ENCODE measurements at regions not wholly inside any gene's neighbourhood (a gene's known extent, or its start where the extent isn't known, plus 50 kb on each side); places are given as distances from the start of the nearest gene placed in this dataset.

DNA sequence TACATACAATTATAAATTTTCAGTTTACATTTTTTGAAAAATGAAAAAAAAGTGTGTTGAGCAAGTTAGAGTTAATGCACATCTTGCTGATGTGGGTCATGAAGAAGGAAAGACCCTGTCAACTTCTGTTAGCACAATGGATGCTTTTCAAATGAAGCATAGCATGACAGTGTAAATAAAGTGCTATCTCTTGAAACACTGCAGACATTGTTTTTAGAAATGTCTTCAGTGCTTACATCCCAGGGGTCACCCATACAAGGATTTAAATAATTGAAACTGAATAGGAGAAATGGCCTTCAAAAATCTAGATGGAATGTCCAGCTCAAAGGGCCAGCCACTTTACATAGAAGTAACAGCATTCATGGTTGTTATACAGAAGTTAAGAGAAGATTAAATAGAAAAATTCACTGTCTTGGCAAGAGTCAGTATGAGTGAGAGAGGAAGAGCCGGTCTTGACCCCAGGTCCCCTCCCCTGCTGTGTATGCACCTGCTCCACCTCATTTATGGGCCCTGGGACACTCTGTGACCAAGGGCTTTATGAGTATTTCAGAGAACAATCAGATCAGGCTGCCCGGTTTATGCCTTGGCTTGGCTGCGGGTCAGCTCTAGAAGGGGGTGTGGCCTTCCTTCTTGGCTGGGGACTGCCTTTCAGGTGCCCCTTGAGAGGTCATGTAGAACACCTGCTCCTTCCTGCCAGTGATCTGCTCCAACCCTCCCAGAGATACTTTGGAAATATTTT is 237.7 kb upstream of the TMEM72 start:
- TF ChIP-seq TAF1 (IDR thresholded peaks at IDR 0.05; ENCODE audit: low read depth, low read length) (no peak), POLR2A (IDR thresholded peaks at IDR 0.05; ENCODE audit: low read depth, low read length) (no peak), POU2F2 (IDR thresholded peaks at IDR 0.05; ENCODE audit: low read depth, low read length) (no peak), POLR2AphosphoS5 (IDR thresholded peaks at IDR 0.05; ENCODE audit: low read depth, low read length) (no peak), PAX5 (IDR thresholded peaks at IDR 0.05; ENCODE audit: insufficient read depth, low read length, severe bottlenecking) (no peak), SPI1 (IDR thresholded peaks at IDR 0.05; ENCODE audit: low read depth, low read length) (no peak)

Measured in GM12891 (cell line).